DND-41 (cell line): ENCODE measurements at regions not wholly inside any gene's neighbourhood (a gene's known extent, or its start where the extent isn't known, plus 50 kb on each side); places are given as distances from the start of the nearest gene placed in this dataset.

Source experiments
- CTCF ChIP-seq: IDR thresholded peaks from 2 replicates; pipeline ENCODE4 v1.5.1; 2012; ENCODE audit warnings: borderline replicate concordance, low read length, moderate library complexity, mild to moderate bottlenecking; ENCODE audit not compliant: poor library complexity, severe bottlenecking; ENCODE audit errors: extremely low read depth
- EZH2 ChIP-seq: IDR thresholded peaks from 3 replicates; pipeline ENCODE4 v1.6.1; 2012; ENCODE audit warnings: borderline replicate concordance, low read depth, mild to moderate bottlenecking, moderate library complexity, low read length, inconsistent platforms; ENCODE audit not compliant: severe bottlenecking

DNA sequence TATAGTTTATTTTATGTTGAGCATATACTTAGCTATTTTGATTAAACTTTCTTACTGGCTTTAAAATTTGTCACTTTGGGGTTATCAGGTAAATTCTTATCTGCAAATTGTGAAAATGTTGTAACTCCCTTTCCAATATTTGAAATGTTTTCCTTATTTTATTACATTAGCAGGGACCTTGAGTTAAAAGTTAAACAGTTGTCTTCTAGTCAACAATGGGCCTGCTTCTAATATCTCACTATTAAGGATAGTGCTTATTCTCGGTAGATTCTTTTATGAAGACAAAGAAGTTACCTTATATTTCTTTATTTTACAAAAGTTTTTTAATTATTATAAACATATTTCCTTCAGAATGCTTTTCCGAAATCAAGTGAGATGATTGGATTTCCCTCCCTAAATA is 53.7 kb upstream of the AHR start:
- TF ChIP-seq CTCF (no peak), EZH2 (no peak)
